CD4-positive, alpha-beta T cell treated with Interleukin-15 for 1 hour (primary cell): ENCODE measurements at regions not wholly inside any gene's neighbourhood (a gene's known extent, or its start where the extent isn't known, plus 50 kb on each side); places are given as distances from the start of the nearest gene placed in this dataset.

Source experiments
- DNase-seq: peaks from one replicate; pipeline ENCODE4 v3.0.0-alpha.2; 2020

GRCh38 chr9:87122947-87123685 lies 175.8 kb upstream of the GAS1 start:
- DNase-seq, result no peak

GRCh38 chr9:87123830-87124229 lies 176.5 kb upstream of the GAS1 start:
- no peak for DNase-seq

GRCh38 chr9:87125819-87126218 lies 178.5 kb upstream of the GAS1 start:
- no peak for DNase-seq

- no peak for DNase-seq
These were observed 180.2 kb upstream of the GAS1 start for GRCh38 chr9:87127543-87127942.

- no peak for DNase-seq
These were observed 180.8 kb upstream of the GAS1 start for GRCh38 chr9:87127978-87128614.

- DNase-seq, result no peak
These were observed 181.7 kb upstream of the GAS1 start for GRCh38 chr9:87128844-87129493.

- DNase-seq, result no peak
These were observed 187.8 kb upstream of the GAS1 start for GRCh38 chr9:87135074-87135473.

- no peak for DNase-seq
These were observed 190.4 kb upstream of the GAS1 start for GRCh38 chr9:87137718-87138117.

- DNase-seq, result no peak
These were observed 191.1 kb upstream of the GAS1 start for GRCh38 chr9:87138128-87139040.

GRCh38 chr9:87139099-87139730 lies 191.9 kb upstream of the GAS1 start:
- DNase-seq, result no peak

- no peak for DNase-seq
These were observed 192.8 kb upstream of the GAS1 start for GRCh38 chr9:87140142-87140541.

GRCh38 chr9:87140605-87141109 lies 193.4 kb upstream of the GAS1 start:
- DNase-seq, result no peak

- no peak for DNase-seq
These were observed 193.8 kb upstream of the GAS1 start for GRCh38 chr9:87141124-87141523.

GRCh38 chr9:87146933-87147332 lies 199.6 kb upstream of the GAS1 start:
- DNase-seq, result no peak

- DNase-seq, result no peak
These were observed 200.5 kb upstream of the GAS1 start for GRCh38 chr9:87147839-87148238.

GRCh38 chr9:87148331-87149104 lies 201.2 kb upstream of the GAS1 start:
- DNase-seq, result no peak

GRCh38 chr9:87149799-87150198 lies 202.5 kb upstream of the GAS1 start:
- DNase-seq, result no peak

GRCh38 chr9:87152256-87152655 lies 204.9 kb upstream of the GAS1 start:
- DNase-seq, result no peak

- no peak for DNase-seq
These were observed 208.9 kb upstream of the GAS1 start for GRCh38 chr9:87156247-87156646.

GRCh38 chr9:87157366-87158031 lies 210.2 kb upstream of the GAS1 start:
- no peak for DNase-seq

- DNase-seq, result no peak
These were observed 211.5 kb upstream of the GAS1 start for GRCh38 chr9:87158765-87159164.
